ENCODE measurements at regions not wholly inside any gene's neighbourhood (a gene's known extent, or its start where the extent isn't known, plus 50 kb on each side); places are given as distances from the start of the nearest gene placed in this dataset.

DNA sequence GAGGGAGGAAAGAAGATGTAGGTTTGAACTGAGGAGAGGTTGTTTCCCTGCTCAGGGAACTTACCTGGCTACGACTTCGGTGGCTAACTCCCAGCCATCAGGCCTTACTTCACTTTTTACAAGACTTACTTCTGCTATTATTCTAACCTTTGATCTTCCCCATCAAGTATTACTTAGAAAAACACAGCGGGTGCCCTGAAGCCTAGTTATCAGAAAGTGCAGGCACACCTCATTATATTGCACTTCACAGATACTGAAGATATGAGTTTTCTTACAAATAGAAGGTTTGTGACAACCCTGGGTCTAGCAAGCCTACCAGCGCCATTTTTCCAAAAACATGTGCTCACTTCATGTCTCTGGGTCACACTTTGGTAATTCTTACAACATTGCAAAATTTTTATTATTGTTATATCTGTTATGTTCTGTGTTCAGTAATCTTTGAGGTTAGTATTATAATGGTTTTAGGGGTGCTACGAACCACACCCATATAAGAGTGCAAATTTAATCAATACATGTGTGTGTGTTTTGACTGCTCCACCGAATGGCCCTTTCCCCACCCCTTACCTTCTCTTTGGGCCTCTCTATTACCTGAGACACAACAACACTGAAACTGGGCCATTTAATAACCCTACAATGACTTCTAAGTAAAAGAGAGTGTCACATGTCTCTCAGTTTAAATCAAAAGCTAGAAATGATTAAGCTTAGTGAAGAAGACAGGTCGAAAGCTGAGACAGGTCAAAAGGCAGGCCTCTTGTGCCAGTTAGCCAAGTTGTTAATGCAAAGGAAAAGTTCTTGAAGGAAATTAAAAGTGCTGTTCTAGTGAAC lies 2102.7 kb upstream of the WWC1 start:
- no peak overlapping the region for H3K4me3 ChIP-seq (ENCODE audit: low read depth, low read length)
- TF ChIP-seq, protein P1, sequence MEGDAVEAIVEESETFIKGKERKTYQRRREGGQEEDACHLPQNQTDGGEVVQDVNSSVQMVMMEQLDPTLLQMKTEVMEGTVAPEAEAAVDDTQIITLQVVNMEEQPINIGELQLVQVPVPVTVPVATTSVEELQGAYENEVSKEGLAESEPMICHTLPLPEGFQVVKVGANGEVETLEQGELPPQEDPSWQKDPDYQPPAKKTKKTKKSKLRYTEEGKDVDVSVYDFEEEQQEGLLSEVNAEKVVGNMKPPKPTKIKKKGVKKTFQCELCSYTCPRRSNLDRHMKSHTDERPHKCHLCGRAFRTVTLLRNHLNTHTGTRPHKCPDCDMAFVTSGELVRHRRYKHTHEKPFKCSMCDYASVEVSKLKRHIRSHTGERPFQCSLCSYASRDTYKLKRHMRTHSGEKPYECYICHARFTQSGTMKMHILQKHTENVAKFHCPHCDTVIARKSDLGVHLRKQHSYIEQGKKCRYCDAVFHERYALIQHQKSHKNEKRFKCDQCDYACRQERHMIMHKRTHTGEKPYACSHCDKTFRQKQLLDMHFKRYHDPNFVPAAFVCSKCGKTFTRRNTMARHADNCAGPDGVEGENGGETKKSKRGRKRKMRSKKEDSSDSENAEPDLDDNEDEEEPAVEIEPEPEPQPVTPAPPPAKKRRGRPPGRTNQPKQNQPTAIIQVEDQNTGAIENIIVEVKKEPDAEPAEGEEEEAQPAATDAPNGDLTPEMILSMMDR (IDR thresholded peaks at IDR 0.05; ENCODE audit: borderline replicate concordance, insufficient read depth, low read depth, low read length): no peak

DNA sequence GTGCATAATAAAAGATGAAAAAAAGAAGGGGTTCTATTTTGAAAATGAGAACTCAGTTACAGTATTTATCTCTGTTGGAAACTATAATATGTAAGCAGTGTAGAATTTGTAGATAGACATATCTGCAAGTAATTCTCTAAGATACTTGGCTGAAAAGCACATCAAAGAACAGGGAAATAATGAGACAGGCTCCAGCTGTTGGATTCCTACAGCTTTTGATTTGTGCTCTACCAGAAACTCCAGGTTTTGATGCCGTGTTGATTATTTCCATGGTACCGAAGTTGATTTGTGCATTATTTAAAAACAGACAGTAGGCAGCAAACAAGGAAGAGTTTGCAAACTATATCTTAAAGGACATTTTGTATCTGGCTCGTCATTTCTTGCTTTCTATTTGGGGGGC lies 2098.7 kb upstream of the WWC1 start:
- TF ChIP-seq, protein P1 (IDR thresholded peaks at IDR 0.05; ENCODE audit: borderline replicate concordance, insufficient read depth, low read depth, low read length): no peak
- H3K4me3 ChIP-seq (ENCODE audit: low read depth, low read length): no peak overlapping the region

DNA sequence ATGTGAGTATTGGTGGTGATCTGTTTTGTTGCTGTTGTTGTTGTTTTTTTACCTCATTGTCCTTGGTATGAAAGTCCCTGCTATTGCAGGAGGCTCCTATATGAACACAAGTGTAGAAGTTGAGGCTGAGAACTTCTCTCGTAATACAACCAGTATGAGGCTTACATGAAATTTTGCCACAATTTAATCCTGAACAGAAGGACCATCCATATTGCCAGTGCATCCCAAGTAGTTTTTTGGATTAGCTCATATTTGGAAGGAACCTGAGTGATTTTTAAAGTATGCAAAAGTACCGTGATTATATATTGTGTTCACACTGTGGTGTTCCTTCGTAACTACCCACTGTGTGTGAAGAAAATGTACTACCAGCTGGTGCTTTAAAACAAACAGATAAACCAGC lies 2095.5 kb upstream of the WWC1 start:
- TF ChIP-seq, protein P1 (IDR thresholded peaks at IDR 0.05; ENCODE audit: borderline replicate concordance, insufficient read depth, low read depth, low read length): no peak
- no peak overlapping the region for H3K4me3 ChIP-seq (ENCODE audit: low read depth, low read length)

DNA sequence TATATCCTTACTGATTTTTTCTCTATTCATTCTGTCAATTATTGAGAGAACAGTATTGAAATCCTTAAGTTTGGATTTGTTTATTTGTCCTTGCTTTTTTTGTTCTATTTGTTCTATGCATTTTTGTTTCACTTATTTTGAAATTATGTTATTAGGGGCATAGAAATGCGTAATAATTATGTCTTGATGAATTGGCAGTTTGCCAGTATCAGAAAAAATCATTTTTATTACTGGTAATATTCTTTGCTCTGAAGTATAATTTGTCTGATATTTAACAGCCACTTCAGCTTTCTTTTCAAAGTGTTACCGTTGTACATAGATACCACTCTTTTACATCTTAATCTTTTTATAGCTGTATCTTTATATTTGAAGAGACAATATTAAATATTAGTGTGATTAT lies 2090.9 kb upstream of the WWC1 start:
- TF ChIP-seq, protein P1 (IDR thresholded peaks at IDR 0.05; ENCODE audit: borderline replicate concordance, insufficient read depth, low read depth, low read length): no peak
- H3K4me3 ChIP-seq (ENCODE audit: low read depth, low read length): no peak overlapping the region

DNA sequence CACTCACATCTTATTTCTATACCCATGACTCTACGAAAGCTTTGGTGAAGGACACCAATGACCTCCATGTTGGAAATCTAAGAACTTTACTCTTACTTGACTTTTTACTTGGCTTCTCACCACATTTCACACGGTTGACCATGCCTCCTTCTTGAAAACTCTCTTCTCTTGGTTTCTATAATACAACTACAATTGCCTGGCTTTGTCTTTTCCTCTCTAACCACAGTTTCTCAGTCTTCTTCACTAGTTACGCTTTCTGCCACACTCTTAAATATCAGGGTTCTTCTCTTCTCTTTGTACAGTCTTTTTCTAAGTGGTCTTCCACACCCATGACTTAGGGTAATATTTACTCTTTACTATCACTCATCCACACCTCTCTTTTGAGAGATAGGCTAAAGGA lies 2079.8 kb upstream of the WWC1 start:
- no peak overlapping the region for H3K4me3 ChIP-seq (ENCODE audit: low read depth, low read length)
- TF ChIP-seq, protein P1 (IDR thresholded peaks at IDR 0.05; ENCODE audit: borderline replicate concordance, insufficient read depth, low read depth, low read length): no peak

DNA sequence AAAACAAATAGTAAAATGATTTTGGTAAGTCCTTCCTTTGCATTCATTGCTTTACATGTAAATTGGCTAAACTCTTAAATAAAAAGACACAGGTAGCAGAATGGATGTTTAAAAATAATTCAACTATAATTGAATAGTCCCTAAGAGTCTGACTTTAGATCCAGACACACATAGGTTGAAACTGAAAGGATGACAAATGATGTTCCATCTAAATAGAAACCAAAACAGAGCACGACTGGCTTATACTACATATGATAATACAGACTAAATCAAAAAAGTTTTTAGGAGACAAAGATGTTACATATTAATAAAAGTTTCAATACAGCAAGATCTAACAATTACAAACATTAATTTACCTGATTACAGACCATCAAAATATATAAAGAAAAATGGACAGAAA lies 2055.1 kb upstream of the WWC1 start:
- H3K4me3 ChIP-seq (ENCODE audit: low read depth, low read length): no peak overlapping the region
- TF ChIP-seq, protein P1 (IDR thresholded peaks at IDR 0.05; ENCODE audit: borderline replicate concordance, insufficient read depth, low read depth, low read length): no peak

DNA sequence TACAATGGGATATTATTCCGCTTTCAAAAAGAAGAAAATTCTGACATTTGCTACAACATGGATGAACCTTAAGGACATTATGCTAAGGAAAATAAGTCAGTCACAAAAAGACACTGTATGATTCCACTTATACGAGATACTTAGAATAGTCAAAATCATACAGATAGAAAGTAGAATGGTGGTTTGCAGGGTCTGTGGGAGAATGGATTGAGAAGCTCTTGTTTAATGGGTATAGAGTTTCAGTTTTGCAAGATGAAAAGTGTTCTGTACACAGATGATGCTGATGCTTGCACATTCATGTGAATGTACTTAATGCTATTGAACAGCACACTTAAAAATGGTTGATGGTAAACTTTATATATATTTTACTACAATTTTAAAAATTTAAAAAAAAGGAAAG lies 2050.7 kb upstream of the WWC1 start:
- H3K4me3 ChIP-seq (ENCODE audit: low read depth, low read length): no peak overlapping the region
- TF ChIP-seq, protein P1 (IDR thresholded peaks at IDR 0.05; ENCODE audit: borderline replicate concordance, insufficient read depth, low read depth, low read length): no peak

All from GM12875 (cell line).